GM13977 (cell line): ENCODE measurements at regions not wholly inside any gene's neighbourhood (a gene's known extent, or its start where the extent isn't known, plus 50 kb on each side); places are given as distances from the start of the nearest gene placed in this dataset.

ENCODE experiments used
- DNase-seq: peaks from one replicate; pipeline ENCODE4 v3.0.0; 2012; ENCODE audit warnings: low spot score
- in situ Hi-C: fragments of 300-500 bp; cut with MboI; formaldehyde crosslinking; loops from one replicate; pipeline ENCODE4 v1.12.0; 2022; ENCODE audit warnings: low sequenced_read_pairs, low pct_unique_long_range_greater_than_20kb, mixed read lengths, inconsistent platforms; ENCODE audit not compliant: unreplicated experiment
- TF ChIP-seq, protein P1 (sequence below): IDR thresholded peaks from 2 replicates; pipeline ENCODE4 v1.5.1; 2012; ENCODE audit warnings: mild to moderate bottlenecking, control low read depth; ENCODE audit not compliant: insufficient read depth; ENCODE audit errors: extremely low read depth, missing control alignments

DNA sequence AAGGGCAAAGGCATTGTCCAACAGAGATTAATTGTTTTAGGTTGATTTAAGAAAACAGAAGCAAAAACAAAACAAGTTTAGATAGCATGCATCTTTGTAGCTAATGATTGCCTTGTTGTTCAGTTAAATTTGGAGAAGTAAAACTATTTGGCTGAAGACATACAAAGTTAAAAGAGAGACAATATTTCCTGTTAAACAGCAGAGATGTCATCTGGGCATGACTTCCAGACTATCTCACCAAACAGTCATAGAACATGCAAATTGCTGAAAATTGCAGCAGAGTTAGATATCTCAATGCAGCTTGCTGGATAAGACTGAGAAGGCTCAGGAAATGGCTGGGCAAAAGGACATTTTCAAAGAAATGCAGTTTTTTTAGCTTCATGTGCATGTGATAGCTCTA lies 57.5 kb upstream of the PDGFD start:
- TF ChIP-seq, protein P1, sequence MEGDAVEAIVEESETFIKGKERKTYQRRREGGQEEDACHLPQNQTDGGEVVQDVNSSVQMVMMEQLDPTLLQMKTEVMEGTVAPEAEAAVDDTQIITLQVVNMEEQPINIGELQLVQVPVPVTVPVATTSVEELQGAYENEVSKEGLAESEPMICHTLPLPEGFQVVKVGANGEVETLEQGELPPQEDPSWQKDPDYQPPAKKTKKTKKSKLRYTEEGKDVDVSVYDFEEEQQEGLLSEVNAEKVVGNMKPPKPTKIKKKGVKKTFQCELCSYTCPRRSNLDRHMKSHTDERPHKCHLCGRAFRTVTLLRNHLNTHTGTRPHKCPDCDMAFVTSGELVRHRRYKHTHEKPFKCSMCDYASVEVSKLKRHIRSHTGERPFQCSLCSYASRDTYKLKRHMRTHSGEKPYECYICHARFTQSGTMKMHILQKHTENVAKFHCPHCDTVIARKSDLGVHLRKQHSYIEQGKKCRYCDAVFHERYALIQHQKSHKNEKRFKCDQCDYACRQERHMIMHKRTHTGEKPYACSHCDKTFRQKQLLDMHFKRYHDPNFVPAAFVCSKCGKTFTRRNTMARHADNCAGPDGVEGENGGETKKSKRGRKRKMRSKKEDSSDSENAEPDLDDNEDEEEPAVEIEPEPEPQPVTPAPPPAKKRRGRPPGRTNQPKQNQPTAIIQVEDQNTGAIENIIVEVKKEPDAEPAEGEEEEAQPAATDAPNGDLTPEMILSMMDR, result no peak
- DNase-seq, result no peak

DNA sequence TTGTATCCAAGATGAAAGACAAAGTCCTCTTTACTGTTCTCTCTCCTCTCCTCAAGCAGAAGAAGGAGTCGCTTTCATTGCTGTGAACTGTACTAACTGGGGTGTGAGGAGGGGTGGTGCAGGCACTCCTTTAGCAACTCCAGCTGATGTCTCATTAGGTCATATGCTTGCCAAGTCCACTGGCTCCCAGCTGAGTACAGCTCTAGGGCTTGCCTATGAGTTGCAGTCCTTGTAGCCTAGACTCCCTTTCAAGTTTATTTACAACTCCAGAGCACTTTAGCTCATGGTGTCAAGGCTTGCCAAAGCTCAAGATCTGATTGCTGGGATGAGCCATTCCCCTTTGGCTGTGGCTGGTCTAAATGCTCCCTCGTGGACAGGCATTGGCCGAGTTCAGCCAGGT lies 55.1 kb upstream of the PDGFD start:
- TF ChIP-seq, protein P1, result no peak
- DNase-seq, result no peak
- in situ Hi-C loops, result no loop called here

More for the DNA sequence above, 57.5 kb upstream of the PDGFD start:
- in situ Hi-C loops, result no loop called here

DNA sequence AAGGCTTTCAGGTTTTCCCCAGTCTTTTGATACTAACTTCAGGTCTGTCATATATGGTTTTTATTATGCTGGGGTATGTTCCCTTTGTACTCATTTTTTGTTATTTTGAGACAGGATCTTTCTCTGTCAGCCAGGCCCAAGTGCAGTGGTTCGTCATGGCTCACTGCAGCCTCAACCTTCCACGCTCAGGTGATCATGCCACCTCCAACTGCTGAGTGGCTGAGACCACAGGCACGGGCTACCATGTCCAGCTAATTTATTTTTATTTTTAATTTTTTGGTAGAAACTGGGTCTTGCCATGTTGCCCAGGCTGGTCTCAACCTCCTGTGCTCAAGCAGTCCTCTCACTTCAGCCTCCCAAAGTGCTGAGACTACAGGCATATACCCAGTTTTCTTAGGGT lies 50.6 kb upstream of the PDGFD start:
- TF ChIP-seq, protein P1, result no peak
- no peak for DNase-seq
- in situ Hi-C loops, result no loop called here
